ENCODE measurements at regions not wholly inside any gene's neighbourhood (a gene's known extent, or its start where the extent isn't known, plus 50 kb on each side); places are given as distances from the start of the nearest gene placed in this dataset.

- H3K36me3 ChIP-seq: no peaks in the 10 kb centered on the region
- H3K4me1 ChIP-seq: no peaks in the 10 kb centered on the region
- DNase-seq: no peak
- no peak overlapping the region for H3K27ac ChIP-seq
- intact Hi-C loops (cut with DNase I): no loop called here
- H3K9me3 ChIP-seq: no peaks in the 10 kb centered on the region
- no peaks in the 10 kb centered on the region for H3K27me3 ChIP-seq
- TF ChIP-seq CTCF (IDR thresholded peaks at IDR 0.05) (no peak), POLR2A (IDR thresholded peaks at IDR 0.05) (no peak)
- H3K4me3 ChIP-seq: no peak overlapping the region
These were observed 342.0 kb downstream of the GBA3 start for GRCh38 chr4:23034731-23035130.

GRCh38 chr4:23033796-23034195 is 341.1 kb downstream of the GBA3 start:
- H3K4me3 ChIP-seq: no peak overlapping the region
- H3K4me1 ChIP-seq: no peaks in the 10 kb centered on the region
- DNase-seq: no peak
- H3K27ac ChIP-seq: no peak overlapping the region
- no peaks in the 10 kb centered on the region for H3K27me3 ChIP-seq
- no peak for TF ChIP-seq POLR2A (IDR thresholded peaks at IDR 0.05)
- intact Hi-C loops (cut with DNase I): no loop called here
- no peaks in the 10 kb centered on the region for H3K36me3 ChIP-seq
- WGBS, 2 donors: 58 to 60% methylated on average over 2 of the region's 2 CpGs
- no peaks in the 10 kb centered on the region for H3K9me3 ChIP-seq

GRCh38 chr4:23028875-23029274 is 336.1 kb downstream of the GBA3 start:
- WGBS, 2 donors: 65 to 66% methylated on average over 3 of the region's 3 CpGs
- intact Hi-C loops (cut with DNase I): no loop called here
- H3K9me3 ChIP-seq: no peaks in the 10 kb centered on the region
- no peak overlapping the region for H3K27ac ChIP-seq
- H3K4me1 ChIP-seq: no peaks in the 10 kb centered on the region
- H3K4me3 ChIP-seq: no peak overlapping the region
- no peaks in the 10 kb centered on the region for H3K36me3 ChIP-seq
- no peaks in the 10 kb centered on the region for H3K27me3 ChIP-seq
- TF ChIP-seq CTCF (IDR thresholded peaks at IDR 0.05) (no peak), POLR2A (IDR thresholded peaks at IDR 0.05) (no peak)
- DNase-seq: no peak

GRCh38 chr4:23023666-23024065 is 330.9 kb downstream of the GBA3 start:
- H3K27me3 ChIP-seq: no peaks in the 10 kb centered on the region
- H3K36me3 ChIP-seq: no peaks in the 10 kb centered on the region
- intact Hi-C loops (cut with DNase I): no loop called here
- no peak for DNase-seq
- TF ChIP-seq POLR2A (IDR thresholded peaks at IDR 0.05) (no peak), CTCF (IDR thresholded peaks at IDR 0.05) (no peak)
- WGBS, 2 donors: 31 to 39% methylated on average over 1 of the region's 1 CpG
- H3K9me3 ChIP-seq: no peaks in the 10 kb centered on the region
- H3K4me3 ChIP-seq: no peak overlapping the region
- no peak overlapping the region for H3K27ac ChIP-seq
- H3K4me1 ChIP-seq: no peaks in the 10 kb centered on the region

GRCh38 chr4:23023121-23023520 is 330.4 kb downstream of the GBA3 start:
- Histone ChIP-seq H3K27ac (no peak overlapping the region), H3K4me3 (no peak overlapping the region), H3K4me1 (no peaks in the 10 kb centered on the region), H3K27me3 (no peaks in the 10 kb centered on the region), H3K36me3 (no peaks in the 10 kb centered on the region), H3K9me3 (no peaks in the 10 kb centered on the region)
- DNase-seq: no peak
- intact Hi-C loops (cut with DNase I): no loop called here
- no peak for TF ChIP-seq POLR2A (IDR thresholded peaks at IDR 0.05)
- TF ChIP-seq CTCF (IDR thresholded peaks at IDR 0.05): no peak

- H3K9me3 ChIP-seq: no peaks in the 10 kb centered on the region
- no peak overlapping the region for H3K27ac ChIP-seq
- H3K27me3 ChIP-seq: no peaks in the 10 kb centered on the region
- intact Hi-C loops (cut with DNase I): no loop called here
- no peaks in the 10 kb centered on the region for H3K36me3 ChIP-seq
- no peak for DNase-seq
- H3K4me1 ChIP-seq: no peaks in the 10 kb centered on the region
- TF ChIP-seq POLR2A (IDR thresholded peaks at IDR 0.05) (no peak), CTCF (IDR thresholded peaks at IDR 0.05) (no peak)
- no peak overlapping the region for H3K4me3 ChIP-seq
These were observed 329.3 kb downstream of the GBA3 start for GRCh38 chr4:23022032-23022431.
